Karpas-422 (cell line): ENCODE measurements at regions not wholly inside any gene's neighbourhood (a gene's known extent, or its start where the extent isn't known, plus 50 kb on each side); places are given as distances from the start of the nearest gene placed in this dataset.
"Not testable (repeated sequence)": the region's sequence is repeated elsewhere in the genome, so short reads cannot be mapped to it uniquely, and the experiment has no call there.

Source experiments
- DNase-seq: peaks from one replicate; pipeline ENCODE4 v3.0.0-alpha.2; 2015
- H2AFZ ChIP-seq: fragments of 200-600 bp; sonication (generic); 2 replicates; pipeline ENCODE4 v1.6.1; 2014; ENCODE audit warnings: antibody characterized with exemption, low read length, mixed read lengths
- H3K27ac ChIP-seq: fragments of 200-600 bp; sonication (generic); 2 replicates; pipeline ENCODE4 v1.5.1; 2014; ENCODE audit warnings: mild to moderate bottlenecking, low read length, moderate library complexity
- H3K27me3 ChIP-seq: fragments of 200-600 bp; sonication (generic); 2 replicates; pipeline ENCODE4 v1.6.1; 2014; ENCODE audit warnings: low read length, mixed read lengths
- H3K36me3 ChIP-seq: fragments of 200-600 bp; sonication (generic); 2 replicates; pipeline ENCODE4 v1.6.1; 2014; ENCODE audit warnings: low read length, mixed read lengths; ENCODE audit not compliant: insufficient read depth
- H3K4me1 ChIP-seq: fragments of 200-600 bp; sonication (generic); 2 replicates; pipeline ENCODE4 v1.6.1; 2014; ENCODE audit warnings: mild to moderate bottlenecking, low read length, mixed read lengths
- H3K4me2 ChIP-seq: fragments of 200-600 bp; sonication (generic); 2 replicates; pipeline ENCODE4 v1.6.1; 2014; ENCODE audit warnings: low read length, low read depth, mild to moderate bottlenecking; ENCODE audit not compliant: poor library complexity, severe bottlenecking
- H3K4me3 ChIP-seq: fragments of 200-600 bp; sonication (generic); 2 replicates; pipeline ENCODE4 v1.5.1; 2014; ENCODE audit warnings: mild to moderate bottlenecking, antibody characterized with exemption, low read length, mixed read lengths
- H3K79me2 ChIP-seq: fragments of 200-600 bp; sonication (generic); 2 replicates; pipeline ENCODE4 v1.6.1; 2014; ENCODE audit warnings: mild to moderate bottlenecking, low read length, mixed read lengths
- H3K9ac ChIP-seq: fragments of 200-600 bp; sonication (generic); 2 replicates; pipeline ENCODE4 v1.6.0; 2014; ENCODE audit warnings: low read length
- H3K9me2 ChIP-seq: fragments of 200-600 bp; sonication (generic), shearing (Covaris generic); replicated peaks from 2 replicates; pipeline ENCODE4 v1.6.0; 2014; ENCODE audit warnings: mild to moderate bottlenecking, low read length, moderate library complexity; ENCODE audit not compliant: insufficient read depth
- H3K9me3 ChIP-seq: fragments of 300-700, 200-600 bp; sonication (generic); 2 replicates; pipeline ENCODE4 v1.6.1; 2014; ENCODE audit warnings: low read length, mixed read lengths
- H4K20me1 ChIP-seq: fragments of 200-600 bp; sonication (generic); 2 replicates; pipeline ENCODE4 v1.6.1; 2014; ENCODE audit warnings: mild to moderate bottlenecking, antibody characterized with exemption, low read length, low read depth; ENCODE audit not compliant: insufficient read depth

DNA sequence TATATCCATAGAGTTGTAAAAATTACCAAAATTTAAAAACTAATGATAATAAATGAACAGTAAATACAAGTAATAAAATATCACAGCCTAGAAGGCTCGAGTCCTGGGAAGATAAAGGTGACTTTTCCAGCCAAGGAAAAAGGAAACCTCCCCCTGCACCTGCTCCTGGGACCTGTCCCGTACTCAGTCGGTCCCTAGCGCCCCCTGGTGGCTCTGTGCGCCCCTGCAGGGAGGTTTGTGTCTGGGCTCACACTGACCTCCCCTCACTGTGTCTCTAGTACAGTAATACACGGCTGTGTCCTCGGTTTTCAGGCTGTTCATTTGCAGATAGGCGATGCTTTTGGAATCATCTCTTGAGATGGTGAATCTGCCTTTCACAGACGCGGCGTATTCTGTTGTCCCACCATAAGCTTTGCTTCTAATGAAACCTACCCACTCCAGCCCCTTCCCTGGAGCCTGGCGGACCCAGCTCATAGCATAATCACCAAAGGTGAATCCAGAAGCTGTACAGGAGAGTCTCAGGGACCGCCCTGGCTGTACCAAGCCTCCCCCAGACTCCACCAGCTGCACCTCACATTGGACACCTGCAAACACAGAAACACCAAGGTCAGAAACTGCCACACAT, 1030.4 kb downstream of the TMEM121 start:
- Histone ChIP-seq H3K4me1 (no peaks in the 10 kb centered on the region), H4K20me1 (no peaks in the 10 kb centered on the region), H2AFZ (no peak overlapping the region), H3K4me2 (no peak overlapping the region), H3K79me2 (no peaks in the 10 kb centered on the region), H3K9me2 (no peaks in the 10 kb centered on the region), H3K36me3 (no peaks in the 10 kb centered on the region), H3K27me3 (no peaks in the 10 kb centered on the region), H3K27ac (no peak overlapping the region), H3K4me3 (no peak overlapping the region), H3K9me3 (no peaks in the 10 kb centered on the region), H3K9ac (no peak overlapping the region)
- peak; percentile 91 for DNase-seq

DNA sequence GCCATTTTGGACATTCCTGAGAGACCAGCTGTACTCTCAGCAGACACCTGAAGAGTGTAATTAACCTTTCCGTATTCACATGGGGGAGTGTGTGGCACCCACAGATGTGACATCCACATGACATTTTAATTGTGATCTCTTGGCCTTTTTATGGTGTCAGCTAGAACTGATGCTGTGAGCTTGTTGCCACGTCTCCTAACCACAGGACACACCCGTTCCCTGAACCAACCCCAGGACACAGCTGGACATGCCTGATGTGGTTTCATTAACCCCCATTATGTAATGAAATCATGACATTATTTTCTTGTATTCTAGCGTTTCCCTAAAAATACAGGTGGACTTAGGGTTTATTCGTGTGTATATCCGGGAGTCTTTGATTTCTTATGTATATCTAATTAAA, 1036.1 kb downstream of the TMEM121 start:
- no peak overlapping the region for H3K4me2 ChIP-seq
- H2AFZ ChIP-seq: no peak overlapping the region
- no peaks in the 10 kb centered on the region for H3K36me3 ChIP-seq
- no peaks in the 10 kb centered on the region for H3K9me2 ChIP-seq
- H3K9me3 ChIP-seq: no peaks in the 10 kb centered on the region
- H3K9ac ChIP-seq: no peak overlapping the region
- DNase-seq: no peak
- H3K79me2 ChIP-seq: no peaks in the 10 kb centered on the region
- no peak overlapping the region for H3K4me3 ChIP-seq
- H4K20me1 ChIP-seq: no peaks in the 10 kb centered on the region
- no peaks in the 10 kb centered on the region for H3K27me3 ChIP-seq
- H3K27ac ChIP-seq: no peak overlapping the region
- H3K4me1 ChIP-seq: no peaks in the 10 kb centered on the region

- H3K9me2 ChIP-seq: no peaks in the 10 kb centered on the region
- DNase-seq: peak; percentile 86
- no peaks in the 10 kb centered on the region for H4K20me1 ChIP-seq
- no peaks in the 10 kb centered on the region for H3K36me3 ChIP-seq
- H2AFZ ChIP-seq: no peak overlapping the region
- no peak overlapping the region for H3K4me2 ChIP-seq
- no peaks in the 10 kb centered on the region for H3K9me3 ChIP-seq
- no peaks in the 10 kb centered on the region for H3K79me2 ChIP-seq
- H3K4me3 ChIP-seq: no peak overlapping the region
- no peaks in the 10 kb centered on the region for H3K27me3 ChIP-seq
- H3K4me1 ChIP-seq: no peaks in the 10 kb centered on the region
- H3K9ac ChIP-seq: no peak overlapping the region
- H3K27ac ChIP-seq: no peak overlapping the region
Observed at GRCh38 chr14:106564058-106564643, 1037.8 kb downstream of the TMEM121 start.

- H4K20me1 ChIP-seq: no peaks in the 10 kb centered on the region
- H3K27ac ChIP-seq: no peak overlapping the region
- no peak overlapping the region for H3K4me3 ChIP-seq
- H3K36me3 ChIP-seq: no peaks in the 10 kb centered on the region
- H3K9ac ChIP-seq: no peak overlapping the region
- no peak overlapping the region for H2AFZ ChIP-seq
- no peaks in the 10 kb centered on the region for H3K79me2 ChIP-seq
- no peaks in the 10 kb centered on the region for H3K9me3 ChIP-seq
- DNase-seq: no peak
- H3K27me3 ChIP-seq: no peaks in the 10 kb centered on the region
- no peak overlapping the region for H3K4me2 ChIP-seq
- peaks cover 15% of the 10 kb centered on the region for H3K4me1 ChIP-seq
- H3K9me2 ChIP-seq: no peaks in the 10 kb centered on the region
Observed at GRCh38 chr14:106578481-106578880, 1052.1 kb downstream of the TMEM121 start.

DNA sequence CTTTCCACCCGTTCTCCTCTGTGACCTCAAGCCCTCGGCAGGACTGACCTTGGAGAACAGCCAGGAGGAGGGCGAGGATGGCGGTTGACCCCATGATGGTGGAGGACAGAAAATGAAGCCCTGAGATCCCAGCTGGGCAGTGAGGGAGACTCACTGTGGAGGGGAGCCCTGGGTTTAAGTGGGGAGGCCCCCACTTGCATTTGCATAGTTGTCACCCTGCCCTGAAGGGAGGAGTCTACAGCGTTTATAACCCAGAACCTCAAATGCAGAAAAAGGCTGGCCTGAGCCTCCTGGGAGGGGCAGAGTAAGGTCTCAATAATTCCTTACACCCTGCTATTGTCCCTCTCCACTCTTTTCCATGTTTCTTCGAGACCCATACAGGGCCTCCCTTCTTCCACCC, 1052.7 kb downstream of the TMEM121 start:
- Histone ChIP-seq H3K9ac (no peak overlapping the region), H3K4me1 (peaks cover 15% of the 10 kb centered on the region), H3K27ac (no peak overlapping the region), H3K9me3 (no peaks in the 10 kb centered on the region), H3K27me3 (no peaks in the 10 kb centered on the region), H2AFZ (no peak overlapping the region), H3K36me3 (no peaks in the 10 kb centered on the region), H3K4me2 (no peak overlapping the region), H3K79me2 (no peaks in the 10 kb centered on the region), H4K20me1 (no peaks in the 10 kb centered on the region), H3K4me3 (no peak overlapping the region), H3K9me2 (no peaks in the 10 kb centered on the region)
- DNase-seq: no peak

- H3K4me3 ChIP-seq: no peak overlapping the region
- H4K20me1 ChIP-seq: no peaks in the 10 kb centered on the region
- no peak overlapping the region for H2AFZ ChIP-seq
- no peaks in the 10 kb centered on the region for H3K27me3 ChIP-seq
- no peak overlapping the region for H3K27ac ChIP-seq
- H3K9me2 ChIP-seq: no peaks in the 10 kb centered on the region
- no peak overlapping the region for H3K9ac ChIP-seq
- no peaks in the 10 kb centered on the region for H3K4me1 ChIP-seq
- no peaks in the 10 kb centered on the region for H3K36me3 ChIP-seq
- no peak for DNase-seq
- no peaks in the 10 kb centered on the region for H3K79me2 ChIP-seq
- H3K4me2 ChIP-seq: no peak overlapping the region
- H3K9me3 ChIP-seq: no peaks in the 10 kb centered on the region
Observed at GRCh38 chr14:106585692-106586091, 1059.3 kb downstream of the TMEM121 start.

- Histone ChIP-seq H3K9me3 (no peaks in the 10 kb centered on the region), H3K36me3 (no peaks in the 10 kb centered on the region), H3K27me3 (no peaks in the 10 kb centered on the region), H2AFZ (no peak overlapping the region), H3K27ac (no peak overlapping the region), H3K4me1 (no peaks in the 10 kb centered on the region), H4K20me1 (no peaks in the 10 kb centered on the region), H3K9me2 (no peaks in the 10 kb centered on the region), H3K79me2 (no peaks in the 10 kb centered on the region), H3K4me3 (no peak overlapping the region), H3K4me2 (no peak overlapping the region), H3K9ac (no peak overlapping the region)
- DNase-seq: peak; percentile 87
Observed at GRCh38 chr14:106586098-106586704, 1059.8 kb downstream of the TMEM121 start.

DNA sequence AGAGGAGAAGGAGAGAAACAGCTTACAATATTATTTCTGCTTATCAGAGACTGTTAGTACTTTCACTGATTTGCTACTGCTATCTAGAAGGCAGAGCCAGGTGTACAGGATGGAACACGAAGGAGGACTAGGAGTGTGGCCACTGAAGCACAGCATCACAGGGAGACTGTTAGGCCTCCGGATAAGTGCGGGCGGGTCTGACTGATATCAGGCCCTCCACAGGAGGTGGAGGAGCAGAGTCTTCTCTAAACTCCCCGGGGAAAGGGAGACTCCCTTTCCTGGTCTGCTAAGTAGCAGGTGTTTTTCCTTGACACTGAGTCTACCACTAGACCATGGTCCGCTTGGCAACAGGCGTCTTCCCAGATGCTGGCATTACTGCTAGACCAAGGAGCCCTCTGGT, 1065.2 kb downstream of the TMEM121 start:
- H3K27me3 ChIP-seq, H3K79me2 ChIP-seq, DNase-seq, H3K9me3 ChIP-seq, H3K36me3 ChIP-seq, H4K20me1 ChIP-seq, H3K9me2 ChIP-seq, H3K4me2 ChIP-seq, H3K4me1 ChIP-seq, H2AFZ ChIP-seq, H3K9ac ChIP-seq, H3K27ac ChIP-seq, H3K4me3 ChIP-seq: not testable (repeated sequence)
